Activated naive CD4-positive, alpha-beta T cell treated with anti-CD3 and anti-CD28 coated beads, Interleukin-2, amount 50 U/mL, for 16 hours (primary cell): ENCODE measurements at regions not wholly inside any gene's neighbourhood (a gene's known extent, or its start where the extent isn't known, plus 50 kb on each side); places are given as distances from the start of the nearest gene placed in this dataset.
"Not testable (repeated sequence)": the region's sequence is repeated elsewhere in the genome, so short reads cannot be mapped to it uniquely, and the experiment has no call there.

Source experiments
- DNase-seq: peaks from one replicate; pipeline ENCODE4 v3.0.0-alpha.2; 2020

DNA sequence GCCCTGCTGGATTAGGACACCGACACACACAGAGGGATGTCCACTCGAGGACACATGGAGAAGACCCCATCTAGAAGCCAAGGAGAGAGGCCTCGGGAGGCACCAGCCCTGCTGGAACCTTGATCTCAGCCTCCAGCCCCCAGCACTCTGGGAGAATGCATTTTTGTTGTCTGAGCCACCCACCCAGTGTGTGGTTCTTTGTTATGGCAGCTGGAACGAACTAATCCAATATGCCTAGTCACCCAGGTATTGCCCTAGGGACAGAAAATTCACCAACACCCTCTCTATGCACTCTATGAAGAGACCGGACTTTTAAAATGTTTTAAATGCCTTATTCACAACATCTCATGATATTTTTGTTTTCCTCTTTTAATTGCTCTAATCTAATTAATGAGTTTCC is 117.4 kb downstream of the CRYAA start:
- no peak for DNase-seq

GRCh38 chr21:43284700-43285099 is 115.9 kb downstream of the CRYAA start:
- DNase-seq, result no peak

DNA sequence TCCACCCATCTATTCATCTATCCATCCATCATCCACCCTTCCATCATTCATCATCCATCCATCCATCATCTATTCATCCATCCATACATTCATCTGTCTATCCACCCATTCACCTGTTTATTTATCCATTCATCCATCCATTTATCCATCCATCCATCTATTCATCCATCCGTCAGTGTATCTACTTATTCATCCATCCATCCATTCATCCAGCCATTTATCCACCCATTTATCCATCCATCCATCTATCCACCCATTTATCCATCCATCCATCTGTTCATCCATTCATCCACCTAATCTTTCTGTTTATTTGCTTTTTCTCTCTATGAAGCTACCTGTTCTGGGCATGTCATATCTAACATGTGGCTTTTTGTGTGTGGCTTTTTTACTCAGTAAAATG is 115.4 kb downstream of the CRYAA start:
- no peak for DNase-seq

GRCh38 chr21:43283925-43284221 is 115.1 kb downstream of the CRYAA start:
- DNase-seq, result not testable (repeated sequence)

DNA sequence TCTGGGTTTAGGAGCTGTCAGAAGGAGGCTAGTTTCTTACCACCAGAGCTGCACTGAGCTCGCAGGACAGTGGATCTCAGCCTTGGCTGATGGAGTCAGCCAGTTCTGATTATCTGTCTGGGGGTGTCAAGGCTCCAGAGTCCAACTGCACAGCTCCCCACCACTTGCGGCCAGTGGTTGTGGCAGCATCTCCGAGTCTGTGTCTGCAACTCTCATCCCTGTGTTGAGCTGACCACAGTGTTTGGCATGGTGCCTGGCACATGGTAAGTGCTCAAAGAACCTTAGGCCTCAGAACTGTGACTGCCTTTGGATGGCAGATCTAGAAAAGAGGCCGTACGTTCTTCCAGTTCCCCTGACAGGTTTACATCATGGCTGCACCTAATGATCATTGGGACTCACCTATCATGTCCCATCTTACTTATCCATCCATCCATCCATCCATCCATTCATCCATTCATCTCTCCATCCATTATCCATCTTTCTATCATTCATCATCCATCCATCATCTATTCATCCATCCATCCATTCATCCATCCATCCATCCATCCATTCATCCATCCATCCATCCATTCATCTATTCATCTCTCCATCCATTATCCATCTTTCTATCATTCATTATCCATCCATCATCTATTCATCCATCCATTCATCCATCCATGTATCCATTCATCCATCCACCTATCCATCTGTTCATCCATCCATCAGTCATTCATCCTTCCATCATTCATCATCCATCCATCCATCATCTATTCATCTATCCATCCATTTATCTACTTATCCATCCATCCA is 114.5 kb downstream of the CRYAA start:
- DNase-seq, result no peak

DNA sequence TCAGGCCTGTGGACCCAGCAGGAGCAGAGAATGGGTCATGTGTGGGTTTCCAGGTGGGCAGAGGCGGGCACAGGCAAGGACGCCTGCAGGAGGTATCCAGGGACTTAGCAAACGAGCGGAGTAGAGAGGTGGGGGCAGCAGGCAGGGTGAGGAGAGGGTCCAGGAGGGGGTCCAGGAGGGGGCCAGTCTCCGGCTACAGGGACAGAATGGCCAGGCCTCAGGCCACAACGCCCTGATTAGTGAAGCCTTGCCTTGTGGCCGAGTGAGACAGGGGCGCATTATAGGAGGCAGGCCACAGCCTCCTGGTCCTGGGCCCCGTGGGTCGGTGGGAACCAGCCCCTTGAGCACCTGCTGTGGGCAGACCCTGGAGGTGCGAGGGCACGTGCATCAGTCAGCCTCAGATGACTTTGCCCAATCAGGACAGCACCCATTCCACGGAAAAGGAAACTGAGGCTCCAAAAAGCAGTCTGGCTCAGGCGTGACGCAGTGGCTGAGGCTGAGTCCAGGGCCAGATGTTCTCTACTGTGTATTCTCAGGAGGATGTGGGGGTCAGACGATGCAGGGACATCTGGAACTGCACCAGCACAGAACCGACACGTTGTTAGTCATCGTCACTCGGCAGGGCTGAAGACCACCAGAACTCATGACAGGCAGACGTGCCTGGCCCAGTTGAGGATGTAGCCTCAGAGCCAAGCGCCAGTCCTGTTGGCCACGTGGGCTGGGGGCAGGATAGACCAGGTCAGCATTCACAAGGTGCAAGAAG is 113.7 kb downstream of the CRYAA start:
- DNase-seq, result no peak

DNA sequence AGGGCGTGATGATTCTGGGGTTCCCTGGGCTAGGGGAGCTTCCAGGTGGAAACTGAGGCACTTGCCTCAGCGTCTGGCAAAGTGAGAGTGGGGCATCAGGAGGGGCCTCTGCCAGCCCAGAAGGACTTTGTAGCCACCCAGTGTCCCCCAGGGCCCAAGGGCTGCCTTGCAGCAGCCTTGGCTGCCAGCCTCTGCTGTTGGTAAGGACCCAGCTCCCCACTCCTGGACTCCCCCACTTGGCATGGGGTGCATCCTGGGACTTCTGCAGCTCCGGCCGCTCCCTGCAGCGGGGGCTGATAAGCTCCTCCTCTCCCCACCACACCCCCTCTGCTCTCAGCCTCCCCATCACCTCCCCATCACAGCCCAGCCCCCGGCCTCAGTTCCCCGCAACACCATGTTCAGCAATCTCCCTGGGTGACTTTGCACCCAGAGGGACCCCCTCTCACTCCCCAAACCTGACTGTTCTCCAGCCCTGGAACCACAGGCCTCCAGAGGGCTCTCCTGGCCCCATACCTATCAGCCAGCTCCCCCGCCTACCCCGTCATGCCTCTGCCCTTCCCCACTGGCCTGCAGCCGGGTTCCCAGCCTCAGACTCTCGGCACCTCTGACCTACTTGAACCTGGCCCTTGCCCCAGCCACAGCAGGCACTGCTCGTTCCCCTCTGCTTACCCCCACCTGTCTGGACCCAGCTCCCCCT is 113.0 kb downstream of the CRYAA start:
- no peak for DNase-seq

GRCh38 chr21:43280949-43281633 is 112.3 kb downstream of the CRYAA start:
- DNase-seq, result no peak

- DNase-seq, result no peak
These were observed 110.7 kb downstream of the CRYAA start for GRCh38 chr21:43279578-43279894.

- no peak for DNase-seq
These were observed 110.2 kb downstream of the CRYAA start for GRCh38 chr21:43278766-43279577.

DNA sequence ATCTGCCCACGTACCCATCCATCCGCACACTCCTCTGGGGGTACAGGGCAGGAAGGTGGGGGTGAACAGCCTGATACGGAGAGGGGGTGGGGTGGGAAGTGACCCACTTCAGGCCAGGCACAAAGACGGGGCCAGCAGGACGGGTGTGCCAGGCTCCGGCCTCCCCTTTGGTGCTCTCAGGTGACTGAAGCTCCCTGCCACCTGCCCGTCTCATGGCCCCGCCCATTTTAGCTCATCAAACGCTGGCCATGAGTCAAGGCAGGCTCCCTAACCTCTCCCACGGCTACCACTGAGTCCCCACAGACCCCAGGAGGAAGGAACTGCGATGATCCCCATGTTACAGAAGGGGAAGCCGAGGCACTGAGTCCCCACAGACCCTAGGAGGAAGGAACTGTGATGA is 109.6 kb downstream of the CRYAA start:
- DNase-seq, result no peak

- DNase-seq, result no peak
These were observed 108.9 kb downstream of the CRYAA start for GRCh38 chr21:43277481-43278351.

DNA sequence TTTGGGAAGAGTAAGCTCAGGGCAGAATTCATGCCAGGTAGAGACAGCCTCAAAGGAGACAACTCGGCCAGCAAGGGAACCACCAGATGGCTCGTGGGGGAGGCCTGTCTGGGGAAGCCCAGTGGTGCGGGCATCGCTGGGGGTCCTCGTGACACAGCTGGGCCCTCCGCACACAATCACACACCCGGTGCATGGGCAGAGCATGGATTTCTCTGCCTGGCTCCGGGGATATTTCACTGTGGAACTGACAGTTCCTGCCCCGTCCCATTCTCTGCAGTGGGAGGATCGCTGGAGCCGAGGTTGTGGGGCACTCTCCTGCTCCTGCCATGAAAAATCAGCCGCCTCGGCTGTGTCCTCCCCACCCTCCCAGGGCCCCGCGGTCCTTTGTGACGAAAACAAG is 108.0 kb downstream of the CRYAA start:
- no peak for DNase-seq

- no peak for DNase-seq
These were observed 106.8 kb downstream of the CRYAA start for GRCh38 chr21:43275421-43276211.

DNA sequence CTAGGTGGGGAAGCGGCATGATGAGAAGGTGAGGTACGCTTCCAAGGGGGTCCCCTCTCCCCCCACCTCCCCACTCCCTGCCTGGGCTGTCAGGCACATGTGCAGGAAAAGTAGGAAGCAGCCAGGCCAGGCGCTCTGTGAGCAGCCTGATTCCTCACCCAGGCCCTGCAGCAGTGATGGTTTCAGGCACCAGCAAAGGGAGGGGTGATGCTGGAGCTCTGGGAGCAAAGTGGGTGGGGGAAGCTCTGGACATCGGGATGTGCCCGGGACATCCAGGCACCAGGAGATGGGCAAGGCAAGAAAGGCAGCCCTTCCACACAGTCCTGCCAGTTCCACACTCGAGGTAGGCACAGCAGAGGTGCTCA is 106.1 kb downstream of the CRYAA start:
- no peak for DNase-seq

DNA sequence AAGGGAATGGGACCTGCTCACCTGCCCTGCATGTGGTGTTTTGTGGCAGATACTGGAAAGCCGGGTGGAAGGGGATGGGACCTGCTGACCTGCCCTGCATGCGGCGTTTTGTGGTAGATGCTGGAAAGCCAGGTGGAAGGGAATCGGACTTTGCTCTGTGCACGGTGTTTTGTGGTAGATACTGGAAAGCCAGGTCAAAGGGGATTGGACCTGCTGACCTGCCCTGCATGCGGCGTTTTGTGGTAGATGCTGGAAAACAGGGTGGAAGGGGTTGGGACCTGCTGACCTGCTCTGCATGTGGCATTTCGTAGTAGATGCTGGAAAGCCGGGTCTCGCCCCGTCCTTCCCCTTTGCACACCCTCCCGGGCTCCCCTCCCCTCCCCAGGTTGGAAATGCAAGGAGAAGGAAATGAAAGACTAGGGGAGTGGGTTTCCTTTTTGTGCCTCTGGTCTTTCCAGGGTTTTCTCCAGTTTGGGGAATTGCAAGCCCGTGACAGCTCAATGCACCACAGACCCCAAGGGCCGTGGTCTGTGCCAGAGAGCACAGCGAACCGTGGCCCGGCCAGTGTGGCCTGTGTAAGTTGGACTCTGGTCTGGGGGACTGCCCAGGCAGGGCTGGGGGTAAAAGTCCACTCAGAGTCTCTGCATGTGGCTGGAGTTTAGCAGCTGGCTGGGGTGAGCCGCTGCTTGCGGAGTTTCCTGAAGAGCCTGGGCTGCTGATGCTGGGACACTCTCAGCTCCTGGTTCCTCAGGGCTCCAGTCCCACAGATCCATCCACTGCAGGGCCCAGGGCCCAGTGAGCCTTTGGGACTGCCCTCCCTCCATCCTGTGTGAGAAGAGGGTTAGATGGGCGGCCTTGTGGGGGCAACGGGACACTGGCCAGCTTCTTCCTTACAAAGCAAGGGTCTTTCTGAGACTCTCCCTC is 105.5 kb downstream of the CRYAA start:
- DNase-seq, result no peak

GRCh38 chr21:43273708-43274021 is 104.9 kb downstream of the CRYAA start:
- DNase-seq, result no peak

GRCh38 chr21:43273016-43273707 is 104.4 kb downstream of the CRYAA start:
- no peak for DNase-seq

DNA sequence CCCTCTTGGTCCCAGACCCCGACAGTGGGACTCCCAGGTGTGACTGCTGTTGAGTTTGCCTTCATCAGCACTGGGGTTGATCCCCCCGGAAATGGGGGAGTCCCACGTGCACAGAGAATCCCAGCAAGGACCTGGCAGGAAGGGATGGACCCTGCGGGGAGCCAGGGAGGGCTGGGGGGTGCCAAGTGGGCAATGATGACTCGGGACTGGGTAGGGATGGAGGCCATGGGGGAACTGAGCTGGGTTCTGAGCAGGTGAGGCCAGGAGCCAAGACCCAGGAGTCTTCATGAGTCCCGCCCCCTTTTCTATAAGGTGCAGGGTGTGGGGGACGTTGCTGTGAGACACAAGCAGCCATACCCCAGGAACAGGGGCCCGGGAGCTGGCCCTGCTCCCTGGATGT is 103.8 kb downstream of the CRYAA start:
- no peak for DNase-seq
